DMS53 treated with DMSO at 0.1 percent for 48 hours (cell line): ENCODE measurements at regions not wholly inside any gene's neighbourhood (a gene's known extent, or its start where the extent isn't known, plus 50 kb on each side); places are given as distances from the start of the nearest gene placed in this dataset.

Experiments
- DNase-seq: peaks from one replicate; lab custom pipeline; 2025; ENCODE audit not compliant: unreplicated experiment; lab: John Stamatoyannopoulos, UW

GRCh38 chr13:93116809-93117208, 109.8 kb upstream of the GPC6 start:
- DNase-seq: no peak

- DNase-seq: no peak
Measured at GRCh38 chr13:93118081-93118615, 108.5 kb upstream of the GPC6 start.

GRCh38 chr13:93140912-93141311, 85.7 kb upstream of the GPC6 start:
- no peak for DNase-seq

DNA sequence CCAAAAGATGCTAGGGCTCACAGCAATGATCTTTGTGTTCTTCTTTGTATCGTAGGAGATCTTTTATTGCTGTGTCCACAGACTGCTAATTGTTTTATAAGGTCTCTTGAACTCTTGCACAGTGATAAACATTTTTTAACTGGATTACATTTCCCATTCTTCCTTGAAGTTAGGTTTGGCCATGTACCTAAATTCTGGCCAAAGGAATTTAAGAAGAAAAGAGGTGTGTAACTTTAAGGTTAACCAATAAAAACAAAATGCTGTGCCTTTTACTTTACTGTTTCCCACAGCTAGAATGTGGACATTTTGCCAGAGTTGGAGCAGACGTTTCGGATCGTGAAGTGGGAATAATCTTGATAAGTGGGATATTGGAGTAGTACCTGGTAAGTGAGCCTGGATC, 82.6 kb upstream of the GPC6 start:
- DNase-seq: no peak

DNA sequence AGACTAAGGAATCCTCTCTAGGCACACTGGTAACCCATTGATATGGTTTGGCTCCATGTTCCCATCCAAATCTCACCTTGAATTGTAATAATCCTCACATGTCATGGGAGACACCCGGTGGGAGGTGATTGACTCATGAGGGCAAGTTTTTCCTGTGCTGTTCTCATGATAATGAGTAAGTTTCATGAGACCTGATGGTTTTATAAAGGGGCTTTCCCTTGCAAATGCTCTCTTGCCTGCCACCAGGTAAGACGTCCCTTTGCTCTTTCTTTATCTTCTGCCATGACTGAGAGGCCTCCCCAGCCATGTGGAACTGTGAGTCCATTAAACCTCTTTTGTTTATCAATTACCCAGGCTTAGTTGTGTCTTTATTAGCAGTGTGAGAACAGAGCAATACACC, 81.4 kb upstream of the GPC6 start:
- DNase-seq: no peak

DNA sequence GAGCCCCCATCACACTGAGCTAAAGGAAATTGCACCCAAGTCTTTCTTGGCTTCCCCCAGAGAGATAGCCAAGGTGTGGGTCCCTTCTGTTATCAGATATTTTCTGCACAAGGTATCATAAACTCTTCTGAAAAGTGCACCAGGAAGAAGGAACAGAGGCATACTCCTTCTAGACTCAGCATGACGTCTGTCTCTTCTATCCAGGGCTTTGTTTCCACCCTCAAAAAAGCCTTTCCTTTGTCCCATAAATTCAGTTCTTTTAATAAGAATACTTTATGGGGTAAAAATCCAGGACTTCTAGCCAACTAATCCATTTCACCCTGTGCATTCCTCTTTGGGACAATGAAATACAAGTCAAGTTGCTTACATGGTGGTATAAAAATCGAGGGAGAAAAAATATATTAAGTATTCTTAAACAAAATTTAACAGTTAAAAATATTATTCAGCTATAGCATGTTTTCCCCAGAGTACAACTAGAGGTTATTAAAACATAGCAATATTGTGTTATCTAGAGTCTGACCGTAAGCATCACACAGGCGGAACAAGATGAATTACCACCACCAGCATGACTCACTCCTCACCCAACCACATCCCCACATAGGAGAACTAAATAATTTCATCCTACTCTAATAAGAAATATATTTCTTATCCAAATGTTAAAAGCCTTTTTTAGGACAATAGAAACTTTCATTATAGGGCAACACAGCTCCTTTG, 79.9 kb upstream of the GPC6 start:
- DNase-seq: no peak

DNA sequence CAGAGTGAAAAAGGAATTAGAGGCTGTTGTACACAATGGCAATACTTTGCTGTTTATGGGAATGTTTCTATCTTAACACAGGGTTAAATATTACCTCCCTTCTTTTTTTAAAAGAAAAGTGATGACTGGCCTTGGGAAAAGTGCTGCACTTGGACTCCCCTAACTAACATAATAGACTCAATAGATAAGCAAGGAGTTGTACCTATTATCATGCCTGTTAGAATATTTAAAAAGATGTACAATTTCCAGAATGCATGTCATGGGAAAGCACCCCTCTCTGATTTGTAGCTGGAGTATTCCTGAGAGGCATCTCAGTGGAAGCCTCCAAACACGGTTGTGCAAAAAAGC, 79.3 kb upstream of the GPC6 start:
- DNase-seq: no peak

DNA sequence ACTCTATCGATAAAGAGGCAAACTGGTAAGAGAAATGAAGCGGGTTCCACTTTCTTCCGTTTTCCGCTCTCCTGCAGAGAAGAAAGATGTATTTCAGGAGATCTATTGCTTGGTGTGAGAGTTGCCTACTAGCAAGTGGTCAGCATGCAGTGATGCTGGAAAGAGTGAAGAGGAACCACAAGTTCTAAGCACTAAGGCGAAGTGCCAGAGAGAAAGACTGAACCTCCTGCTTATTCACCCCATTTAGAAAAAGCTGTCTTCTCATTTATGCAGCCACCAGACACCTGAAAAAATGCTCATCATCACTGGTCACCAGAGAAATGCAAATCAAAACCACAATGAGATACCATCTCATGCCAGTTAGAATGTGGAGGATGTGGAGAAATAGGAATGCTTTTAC, 78.7 kb upstream of the GPC6 start:
- no peak for DNase-seq

- DNase-seq: no peak
Measured at GRCh38 chr13:93151277-93151676, 75.3 kb upstream of the GPC6 start.

DNA sequence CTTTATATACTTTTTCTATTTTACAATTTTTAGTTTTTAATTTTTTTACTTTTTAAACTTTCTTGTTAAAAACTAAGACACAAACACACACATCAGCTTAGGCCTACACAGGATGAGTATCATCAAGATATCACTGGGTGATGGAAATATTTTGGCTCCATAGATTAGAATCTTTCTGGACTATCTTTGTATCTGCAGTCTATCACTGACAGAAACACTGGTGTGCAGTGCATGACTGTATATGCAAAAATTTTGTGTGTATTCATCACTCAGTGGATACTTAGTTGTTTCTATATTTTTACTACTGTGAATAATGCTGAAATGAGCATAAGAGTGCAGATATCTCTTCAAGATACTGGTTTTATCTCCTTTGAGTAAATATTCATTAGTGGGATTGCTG, 68.0 kb upstream of the GPC6 start:
- no peak for DNase-seq

DNA sequence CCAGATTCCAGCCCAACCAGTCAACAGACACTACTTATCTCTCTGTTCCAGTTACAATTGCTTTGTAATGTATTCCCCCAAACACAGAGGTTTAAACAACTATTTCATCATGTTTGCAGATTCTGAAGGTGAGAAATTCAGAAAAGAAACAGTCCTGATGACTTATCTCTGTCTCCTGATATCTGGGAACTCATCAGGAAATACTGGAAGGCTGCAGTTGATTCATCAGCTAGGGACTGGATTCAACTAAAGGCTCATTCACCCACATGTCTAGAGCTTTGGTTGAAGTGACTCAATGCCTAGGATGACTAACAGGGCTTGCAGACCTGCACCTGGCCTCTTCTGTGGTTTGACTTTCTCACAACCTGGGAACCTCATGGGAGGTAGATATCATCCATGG, 56.6 kb upstream of the GPC6 start:
- peak; percentile 1 for DNase-seq

GRCh38 chr13:93172109-93172508, 54.5 kb upstream of the GPC6 start:
- DNase-seq: no peak

GRCh38 chr13:93173654-93174053, 53.0 kb upstream of the GPC6 start:
- DNase-seq: no peak

GRCh38 chr13:93174260-93174659, 52.3 kb upstream of the GPC6 start:
- DNase-seq: no peak
